NB4 (cell line): ENCODE measurements at regions not wholly inside any gene's neighbourhood (a gene's known extent, or its start where the extent isn't known, plus 50 kb on each side); places are given as distances from the start of the nearest gene placed in this dataset.

Experiments used
- CTCF ChIP-seq: IDR thresholded peaks from one replicate; pipeline ENCODE4 v1.5.1; 2012; ENCODE audit warnings: low read depth, low read length
- MYC ChIP-seq: IDR thresholded peaks from 2 replicates; pipeline ENCODE4 v1.6.1; 2011; ENCODE audit warnings: low read depth, low read length
- POLR2A ChIP-seq: IDR thresholded peaks from 2 replicates; pipeline ENCODE4 v1.6.1; 2011; ENCODE audit warnings: mild to moderate bottlenecking; ENCODE audit not compliant: insufficient read length; ENCODE audit errors: extremely low read depth
- TF ChIP-seq, protein P1 (sequence below): IDR thresholded peaks from 2 replicates; pipeline ENCODE4 v1.6.1; 2011; ENCODE audit warnings: low read depth, low read length

DNA sequence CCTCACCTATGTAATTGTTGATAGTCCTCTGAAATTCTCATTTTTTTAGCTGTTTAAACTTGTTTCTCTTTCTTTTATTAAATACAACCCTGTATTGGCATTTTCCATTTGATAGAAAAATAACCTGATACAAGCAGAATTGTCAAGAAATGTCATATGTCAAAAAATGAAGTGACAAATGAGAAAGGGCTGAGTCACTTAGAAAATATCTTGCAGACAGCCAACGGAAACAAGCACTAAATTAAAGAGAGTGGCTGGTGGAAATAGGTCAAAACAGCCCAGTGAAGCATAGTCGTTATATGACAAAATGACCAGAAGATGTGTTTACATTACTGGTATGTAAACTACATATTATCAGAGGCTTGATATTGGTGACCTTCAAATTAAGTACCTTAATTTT lies 484.4 kb downstream of the PLA2G4A start:
- TF ChIP-seq, protein P1, sequence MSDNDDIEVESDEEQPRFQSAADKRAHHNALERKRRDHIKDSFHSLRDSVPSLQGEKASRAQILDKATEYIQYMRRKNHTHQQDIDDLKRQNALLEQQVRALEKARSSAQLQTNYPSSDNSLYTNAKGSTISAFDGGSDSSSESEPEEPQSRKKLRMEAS = no peak
- TF ChIP-seq CTCF (no peak), POLR2A (no peak), MYC (no peak)
